ENCODE measurements at regions not wholly inside any gene's neighbourhood (a gene's known extent, or its start where the extent isn't known, plus 50 kb on each side); places are given as distances from the start of the nearest gene placed in this dataset.
A peak's percentile ranks its signal among the peaks of the same experiment; 100 is the strongest.
"Not testable (repeated sequence)": the region's sequence is repeated elsewhere in the genome, so short reads cannot be mapped to it uniquely, and the experiment has no call there.

DNA sequence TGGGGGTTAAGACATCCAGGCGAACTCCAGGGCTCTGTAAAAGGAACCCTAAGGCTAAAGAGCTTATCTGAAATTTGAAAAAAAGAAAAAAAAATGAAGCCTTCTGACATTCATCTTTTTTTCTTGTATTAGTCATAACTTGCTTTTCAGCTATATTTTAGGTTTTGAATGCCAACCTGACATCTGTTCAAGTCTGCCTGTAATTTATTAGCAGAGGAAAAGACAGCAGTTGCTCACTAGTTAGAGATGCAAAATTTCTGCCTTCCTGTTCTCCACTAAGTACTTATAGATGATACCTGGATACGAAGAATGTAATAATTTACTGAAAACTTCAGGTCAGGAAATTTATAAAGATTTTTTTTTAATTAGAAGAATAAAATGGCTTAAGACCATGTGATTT, 68.7 kb upstream of the ARL17B start:
- WGBS (ENCODE audit: low lambda C conversion rate, missing lambda C conversion rate): no CpG with 5 or more reads among the region's 2 CpGs
- H3K9me2 ChIP-seq (replicated peaks; ENCODE audit: insufficient read depth); H2AFZ ChIP-seq; H3K9me3 ChIP-seq (ENCODE audit: low read depth); H3K27me3 ChIP-seq; H3K79me2 ChIP-seq; H3K36me3 ChIP-seq (replicated peaks; ENCODE audit: insufficient read depth, low read depth); H3K27ac ChIP-seq; H4K20me1 ChIP-seq (ENCODE audit: insufficient read depth, poor library complexity, severe bottlenecking); H3K4me3 ChIP-seq; H3K4me2 ChIP-seq; H3K4me1 ChIP-seq (ENCODE audit: insufficient read depth); DNase-seq (ENCODE audit: low spot score): not testable (repeated sequence)

DNA sequence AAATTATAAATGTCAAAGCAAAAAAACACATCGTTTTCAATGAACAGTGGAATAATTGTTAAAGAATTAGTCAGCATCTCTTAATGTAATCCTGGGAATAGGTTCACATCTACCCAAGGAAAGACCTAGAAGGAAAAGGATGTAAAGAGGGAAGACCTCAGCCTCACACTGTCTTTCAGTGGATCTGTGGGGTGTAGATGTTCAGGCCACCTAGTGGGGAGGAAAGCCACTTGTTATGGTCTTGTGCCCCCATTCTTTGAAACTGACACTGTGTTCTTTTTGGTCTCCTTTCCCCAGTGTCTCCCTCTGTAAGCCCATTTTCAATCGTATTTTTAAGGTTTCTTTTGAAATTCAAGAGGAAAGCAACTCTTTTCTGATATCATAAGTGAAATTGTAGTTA, 68.1 kb upstream of the ARL17B start:
- H3K4me1 ChIP-seq (ENCODE audit: insufficient read depth); H3K27ac ChIP-seq; DNase-seq (ENCODE audit: low spot score); H3K27me3 ChIP-seq; H2AFZ ChIP-seq; H3K36me3 ChIP-seq (replicated peaks; ENCODE audit: insufficient read depth, low read depth); H3K4me3 ChIP-seq; H3K9me3 ChIP-seq (ENCODE audit: low read depth); H3K4me2 ChIP-seq; H3K79me2 ChIP-seq; H4K20me1 ChIP-seq (ENCODE audit: insufficient read depth, poor library complexity, severe bottlenecking); H3K9me2 ChIP-seq (replicated peaks; ENCODE audit: insufficient read depth): not testable (repeated sequence)
- no CpG with 5 or more reads among the region's 2 CpGs for WGBS (ENCODE audit: low lambda C conversion rate, missing lambda C conversion rate)

- not testable (repeated sequence) for H2AFZ ChIP-seq; H3K9me2 ChIP-seq (replicated peaks; ENCODE audit: insufficient read depth); DNase-seq (ENCODE audit: low spot score); H3K27me3 ChIP-seq; H3K79me2 ChIP-seq; H3K4me1 ChIP-seq (ENCODE audit: insufficient read depth); H3K4me2 ChIP-seq; H3K36me3 ChIP-seq (replicated peaks; ENCODE audit: insufficient read depth, low read depth); H3K4me3 ChIP-seq; H4K20me1 ChIP-seq (ENCODE audit: insufficient read depth, poor library complexity, severe bottlenecking); H3K27ac ChIP-seq; H3K9me3 ChIP-seq (ENCODE audit: low read depth)
- 7% methylated on average over 1 of the region's 2 CpGs for WGBS (ENCODE audit: low lambda C conversion rate, missing lambda C conversion rate)
These were observed 62.8 kb upstream of the ARL17B start for GRCh38 chr17:46424187-46424884.

DNA sequence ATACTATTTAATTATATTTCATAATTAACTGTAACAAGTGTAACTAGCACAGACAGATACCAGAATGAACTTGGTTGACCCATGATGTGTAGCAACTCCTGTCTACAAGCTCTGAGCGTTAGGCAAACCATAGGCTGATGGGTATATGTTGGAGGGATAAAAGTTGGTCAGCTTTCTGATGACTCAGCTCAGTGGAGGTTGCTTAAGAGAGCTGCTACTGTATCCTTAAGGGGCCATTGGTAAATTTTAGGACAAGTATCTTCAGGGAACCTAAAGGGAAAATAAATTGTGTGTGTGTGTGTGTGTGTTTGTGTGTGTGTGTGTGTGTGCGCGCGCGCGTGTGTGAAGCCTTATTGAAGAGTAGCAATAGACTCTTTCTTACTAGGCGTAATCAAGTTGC, 56.3 kb upstream of the ARL17B start:
- H3K9me2 ChIP-seq (replicated peaks; ENCODE audit: insufficient read depth); H3K4me2 ChIP-seq; H3K4me3 ChIP-seq; H2AFZ ChIP-seq; H3K4me1 ChIP-seq (ENCODE audit: insufficient read depth); H3K27ac ChIP-seq; H3K36me3 ChIP-seq (replicated peaks; ENCODE audit: insufficient read depth, low read depth); H3K9me3 ChIP-seq (ENCODE audit: low read depth); H3K27me3 ChIP-seq; H4K20me1 ChIP-seq (ENCODE audit: insufficient read depth, poor library complexity, severe bottlenecking); H3K79me2 ChIP-seq: not testable (repeated sequence)
- WGBS (ENCODE audit: low lambda C conversion rate, missing lambda C conversion rate): 80% methylated on average over 5 of the region's 7 CpGs
- DNase-seq (ENCODE audit: low spot score): peak; percentile 1

GRCh38 chr17:46417261-46417660, 55.7 kb upstream of the ARL17B start:
- not testable (repeated sequence) for H3K27ac ChIP-seq; H3K4me1 ChIP-seq (ENCODE audit: insufficient read depth); DNase-seq (ENCODE audit: low spot score); H3K4me2 ChIP-seq; H4K20me1 ChIP-seq (ENCODE audit: insufficient read depth, poor library complexity, severe bottlenecking); H3K4me3 ChIP-seq; H3K36me3 ChIP-seq (replicated peaks; ENCODE audit: insufficient read depth, low read depth); H3K9me2 ChIP-seq (replicated peaks; ENCODE audit: insufficient read depth); H3K9me3 ChIP-seq (ENCODE audit: low read depth); H3K27me3 ChIP-seq; H2AFZ ChIP-seq; H3K79me2 ChIP-seq
- 100% methylated on average over 1 of the region's 1 CpG for WGBS (ENCODE audit: low lambda C conversion rate, missing lambda C conversion rate)

GRCh38 chr17:46414559-46414958, 53.0 kb upstream of the ARL17B start:
- 80% methylated on average over 1 of the region's 3 CpGs for WGBS (ENCODE audit: low lambda C conversion rate, missing lambda C conversion rate)
- not testable (repeated sequence) for DNase-seq (ENCODE audit: low spot score)

GRCh38 chr17:46412156-46412555, 50.6 kb upstream of the ARL17B start:
- H3K4me2 ChIP-seq; H3K9me3 ChIP-seq (ENCODE audit: low read depth); H3K36me3 ChIP-seq (replicated peaks; ENCODE audit: insufficient read depth, low read depth); H3K9me2 ChIP-seq (replicated peaks; ENCODE audit: insufficient read depth); H3K27ac ChIP-seq; DNase-seq (ENCODE audit: low spot score); H2AFZ ChIP-seq; H3K27me3 ChIP-seq; H3K79me2 ChIP-seq; H3K4me3 ChIP-seq; H3K4me1 ChIP-seq (ENCODE audit: insufficient read depth); H4K20me1 ChIP-seq (ENCODE audit: insufficient read depth, poor library complexity, severe bottlenecking): not testable (repeated sequence)
- 88% methylated on average over 3 of the region's 4 CpGs for WGBS (ENCODE audit: low lambda C conversion rate, missing lambda C conversion rate)

More at GRCh38 chr17:46414559-46414958, 53.0 kb upstream of the ARL17B start:
- H4K20me1 ChIP-seq (ENCODE audit: insufficient read depth, poor library complexity, severe bottlenecking); H3K9me2 ChIP-seq (replicated peaks; ENCODE audit: insufficient read depth); H3K36me3 ChIP-seq (replicated peaks; ENCODE audit: insufficient read depth, low read depth); H3K9me3 ChIP-seq (ENCODE audit: low read depth); H3K27ac ChIP-seq; H2AFZ ChIP-seq; H3K27me3 ChIP-seq; H3K4me2 ChIP-seq; H3K4me1 ChIP-seq (ENCODE audit: insufficient read depth); H3K79me2 ChIP-seq; H3K4me3 ChIP-seq: not testable (repeated sequence)

DNA sequence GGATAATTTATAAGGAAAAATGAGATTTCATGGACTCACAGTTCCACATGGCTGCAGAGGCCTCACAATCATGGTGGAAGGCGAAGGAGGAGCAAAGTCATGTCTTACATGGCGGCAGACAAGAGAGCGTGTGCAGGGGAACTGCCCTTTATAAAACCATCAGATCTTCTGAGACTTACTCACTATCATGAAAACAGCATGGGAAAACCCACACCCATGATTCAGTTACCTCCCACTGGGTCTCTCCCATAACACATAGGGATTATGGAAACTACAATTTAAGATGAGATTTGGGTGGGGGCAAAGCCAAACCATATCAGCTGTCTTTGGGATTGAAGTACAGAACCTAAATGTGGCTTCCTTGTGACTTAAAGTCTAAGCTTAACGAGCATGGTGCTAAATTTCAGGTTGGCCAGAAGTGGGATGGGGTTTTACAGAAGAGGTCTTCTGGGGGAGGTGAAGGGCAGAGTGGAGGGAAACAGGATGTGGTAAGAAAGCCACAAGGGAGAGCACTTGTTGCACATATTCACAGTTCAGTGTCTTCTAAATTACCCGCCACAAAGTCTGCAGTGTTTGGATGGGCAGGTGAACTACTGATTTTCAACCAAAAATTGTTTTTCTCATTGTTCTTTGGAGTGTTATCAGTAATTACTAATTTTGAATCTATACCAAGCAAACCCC, 49.7 kb upstream of the ARL17B start:
- not testable (repeated sequence) for H3K36me3 ChIP-seq (replicated peaks; ENCODE audit: insufficient read depth, low read depth); H3K4me3 ChIP-seq; H4K20me1 ChIP-seq (ENCODE audit: insufficient read depth, poor library complexity, severe bottlenecking); H2AFZ ChIP-seq; DNase-seq (ENCODE audit: low spot score); H3K9me3 ChIP-seq (ENCODE audit: low read depth); H3K9me2 ChIP-seq (replicated peaks; ENCODE audit: insufficient read depth); H3K79me2 ChIP-seq; H3K27ac ChIP-seq; H3K27me3 ChIP-seq; H3K4me1 ChIP-seq (ENCODE audit: insufficient read depth); H3K4me2 ChIP-seq
- no CpG with 5 or more reads among the region's 5 CpGs for WGBS (ENCODE audit: low lambda C conversion rate, missing lambda C conversion rate)
